HG03095 (cell line): ENCODE measurements at regions not wholly inside any gene's neighbourhood (a gene's known extent, or its start where the extent isn't known, plus 50 kb on each side); places are given as distances from the start of the nearest gene placed in this dataset.

Experiments used
- ATAC-seq: cut with Tn5 transposase; IDR thresholded peaks from one replicate; pipeline ENCODE4 v1.9.1; 2021; ENCODE audit warnings: moderate library complexity; ENCODE audit not compliant: unreplicated experiment

GRCh38 chr13:22082437-22083100 lies 411.7 kb downstream of the FGF9 start:
- no peak for ATAC-seq

- ATAC-seq: no peak
Measured at GRCh38 chr13:22085001-22085400, 414.1 kb downstream of the FGF9 start.

- no peak for ATAC-seq
Measured at GRCh38 chr13:22086597-22087330, 415.9 kb downstream of the FGF9 start.

GRCh38 chr13:22090106-22090505 lies 419.2 kb downstream of the FGF9 start:
- no peak for ATAC-seq

GRCh38 chr13:22091222-22091970 lies 420.5 kb downstream of the FGF9 start:
- ATAC-seq: no peak

GRCh38 chr13:22091971-22092300 lies 421.1 kb downstream of the FGF9 start:
- ATAC-seq: no peak

GRCh38 chr13:22092791-22093560 lies 422.1 kb downstream of the FGF9 start:
- ATAC-seq: no peak

GRCh38 chr13:22095794-22096193 lies 424.9 kb downstream of the FGF9 start:
- ATAC-seq: no peak

GRCh38 chr13:22099585-22099984 lies 428.7 kb downstream of the FGF9 start:
- ATAC-seq: no peak

- no peak for ATAC-seq
Measured at GRCh38 chr13:22102271-22102670, 431.4 kb downstream of the FGF9 start.

GRCh38 chr13:22103046-22104027 lies 432.5 kb downstream of the FGF9 start:
- ATAC-seq: no peak

- no peak for ATAC-seq
Measured at GRCh38 chr13:22106058-22106457, 435.2 kb downstream of the FGF9 start.

GRCh38 chr13:22107549-22107948 lies 436.7 kb downstream of the FGF9 start:
- no peak for ATAC-seq

- no peak for ATAC-seq
Measured at GRCh38 chr13:22108283-22108942, 437.5 kb downstream of the FGF9 start.

GRCh38 chr13:22108979-22109378 lies 438.1 kb downstream of the FGF9 start:
- no peak for ATAC-seq

- no peak for ATAC-seq
Measured at GRCh38 chr13:22110368-22110767, 439.5 kb downstream of the FGF9 start.

GRCh38 chr13:22111152-22111783 lies 440.4 kb downstream of the FGF9 start:
- no peak for ATAC-seq

- ATAC-seq: no peak
Measured at GRCh38 chr13:22111961-22112360, 441.1 kb downstream of the FGF9 start.
